Hepatocyte (in vitro differentiated cells): ENCODE measurements at regions not wholly inside any gene's neighbourhood (a gene's known extent, or its start where the extent isn't known, plus 50 kb on each side); places are given as distances from the start of the nearest gene placed in this dataset.

Experiments
- EZH2 ChIP-seq: fragments of 200-600 bp; sonication (generic); IDR thresholded peaks from 2 replicates; pipeline ENCODE4 v1.6.1; 2016; ENCODE audit warnings: antibody characterized with exemption, mild to moderate bottlenecking, borderline replicate concordance
- TF ChIP-seq, protein P1 (sequence below): fragments of 200-600 bp; sonication (generic); IDR thresholded peaks from 2 replicates; pipeline ENCODE4 v1.5.1; 2016; ENCODE audit warnings: antibody characterized with exemption, mild to moderate bottlenecking; ENCODE audit not compliant: poor library complexity

DNA sequence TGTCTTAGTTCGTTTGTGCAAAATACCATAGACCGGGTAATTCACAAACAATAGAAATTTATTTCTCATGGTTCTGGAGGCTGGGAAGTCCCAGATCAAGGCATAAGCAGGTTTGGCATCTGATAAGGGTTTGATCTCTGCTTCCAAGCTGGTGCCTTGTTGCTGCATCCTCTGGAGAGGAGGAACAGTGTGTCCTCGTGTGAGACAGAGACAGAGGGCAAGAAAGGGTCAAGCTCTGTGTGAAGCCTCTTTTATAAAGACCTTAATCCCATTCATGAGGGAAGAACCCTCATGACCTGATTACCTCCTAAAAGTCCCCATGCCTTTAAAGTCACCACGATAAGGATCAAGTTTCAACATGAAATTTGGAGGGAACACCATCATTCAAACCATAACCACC is 55.8 kb upstream of the TANC2 start:
- TF ChIP-seq, protein P1, sequence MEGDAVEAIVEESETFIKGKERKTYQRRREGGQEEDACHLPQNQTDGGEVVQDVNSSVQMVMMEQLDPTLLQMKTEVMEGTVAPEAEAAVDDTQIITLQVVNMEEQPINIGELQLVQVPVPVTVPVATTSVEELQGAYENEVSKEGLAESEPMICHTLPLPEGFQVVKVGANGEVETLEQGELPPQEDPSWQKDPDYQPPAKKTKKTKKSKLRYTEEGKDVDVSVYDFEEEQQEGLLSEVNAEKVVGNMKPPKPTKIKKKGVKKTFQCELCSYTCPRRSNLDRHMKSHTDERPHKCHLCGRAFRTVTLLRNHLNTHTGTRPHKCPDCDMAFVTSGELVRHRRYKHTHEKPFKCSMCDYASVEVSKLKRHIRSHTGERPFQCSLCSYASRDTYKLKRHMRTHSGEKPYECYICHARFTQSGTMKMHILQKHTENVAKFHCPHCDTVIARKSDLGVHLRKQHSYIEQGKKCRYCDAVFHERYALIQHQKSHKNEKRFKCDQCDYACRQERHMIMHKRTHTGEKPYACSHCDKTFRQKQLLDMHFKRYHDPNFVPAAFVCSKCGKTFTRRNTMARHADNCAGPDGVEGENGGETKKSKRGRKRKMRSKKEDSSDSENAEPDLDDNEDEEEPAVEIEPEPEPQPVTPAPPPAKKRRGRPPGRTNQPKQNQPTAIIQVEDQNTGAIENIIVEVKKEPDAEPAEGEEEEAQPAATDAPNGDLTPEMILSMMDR = no peak
- TF ChIP-seq EZH2 = no peak
